SK-N-SH (cell line): ENCODE measurements at regions not wholly inside any gene's neighbourhood (a gene's known extent, or its start where the extent isn't known, plus 50 kb on each side); places are given as distances from the start of the nearest gene placed in this dataset.

Source experiments
- CTCF ChIA-PET: fragments of 300-600, 350-600 bp; formaldehyde crosslinking; extraction: SDS; loops from one replicate; lab custom pipeline; 2021; lab: Yijun Ruan, JAX
- POLR2A ChIA-PET: fragments of 350-600 bp; sonication (Branson Sonifier 250); formaldehyde crosslinking; extraction: SDS; loops from one replicate; lab custom pipeline; 2020; ENCODE audit warnings: antibody characterized with exemption, inconsistent platforms; lab: Yijun Ruan, JAX
- DNase-seq: peaks from one replicate; pipeline ENCODE4 v3.0.0; 2012
- H2AFZ ChIP-seq: fragments of 200-600 bp; sonication (generic); 2 replicates; pipeline ENCODE4 v1.8.1; 2016; ENCODE audit warnings: antibody characterized with exemption, mild to moderate bottlenecking, low read depth
- H3F3A ChIP-seq: fragments of 200-600 bp; sonication (generic); replicated peaks from 2 replicates; pipeline ENCODE3; 2016; ENCODE audit warnings: antibody characterized with exemption, mild to moderate bottlenecking; ENCODE audit not compliant: insufficient read depth
- H3K27ac ChIP-seq, 2 experiments: fragments of 200-500 bp in 1 of 2; fragments of 200-600 bp in 1 of 2; sonication (Bioruptor generic) in 1 of 2; sonication (generic), shearing (Covaris generic) in 1 of 2; 2 replicates each; pipeline versions ENCODE4 v1.5.1 to v1.6.1; 2014 to 2016; ENCODE audit warnings: low read depth in 2 of 2, inconsistent platforms in 1 of 2, low read length in 1 of 2, mild to moderate bottlenecking in 1 of 2, mixed read lengths in 1 of 2
- H3K27me3 ChIP-seq: fragments of 200-600 bp; sonication (generic), shearing (Covaris generic); 2 replicates; pipeline ENCODE4 v1.6.1; 2016; ENCODE audit warnings: mixed run types; ENCODE audit not compliant: insufficient read depth
- H3K36me3 ChIP-seq, 2 experiments: fragments of 200-500 bp in 1 of 2; fragments of 200-600 bp in 1 of 2; sonication (Bioruptor generic) in 1 of 2; sonication (generic) in 1 of 2; replicated peaks in 1 of 2; 2 replicates each; pipeline versions ENCODE3 to v1.5.1; 2014 to 2016; ENCODE audit warnings: low read length in 1 of 2, mild to moderate bottlenecking in 1 of 2; ENCODE audit not compliant: insufficient read depth in 2 of 2, control insufficient read depth in 1 of 2
- H3K4me1 ChIP-seq, 2 experiments: fragments of 200-500 bp in 1 of 2; fragments of 200-600 bp in 1 of 2; sonication (Bioruptor generic) in 1 of 2; sonication (generic), shearing (Covaris generic) in 1 of 2; 2 replicates each; pipeline versions ENCODE4 v1.5.1 to v1.6.1; 2014 to 2016; ENCODE audit warnings: low read depth in 1 of 2, low read length in 1 of 2, mixed run types in 1 of 2; ENCODE audit not compliant: insufficient read depth in 2 of 2, control insufficient read depth in 1 of 2
- H3K4me2 ChIP-seq: fragments of 200-600 bp; sonication (generic), shearing (Covaris generic); 2 replicates; pipeline ENCODE4 v1.6.1; 2017; ENCODE audit warnings: mixed run types
- H3K4me3 ChIP-seq, 2 experiments: fragments of 200-500 bp in 1 of 2; fragments of 200-600 bp in 1 of 2; sonication (Bioruptor generic) in 1 of 2; sonication (generic), shearing (Covaris generic) in 1 of 2; 2 replicates each; pipeline versions ENCODE4 v1.5.1 to v1.8.1; 2014 to 2016; ENCODE audit warnings: low read depth in 2 of 2, inconsistent platforms in 1 of 2, low read length in 1 of 2, mild to moderate bottlenecking in 1 of 2, mixed read lengths in 1 of 2, moderate library complexity in 1 of 2
- H3K79me2 ChIP-seq: fragments of 200-600 bp; sonication (generic); 2 replicates; pipeline ENCODE4 v1.8.1; 2017; ENCODE audit warnings: mild to moderate bottlenecking; ENCODE audit not compliant: insufficient read depth
- H3K9ac ChIP-seq: fragments of 200-600 bp; sonication (generic); 2 replicates; pipeline ENCODE4 v1.6.1; 2017; ENCODE audit warnings: mixed run types
- H3K9me2 ChIP-seq: fragments of 200-600 bp; sonication (generic); 2 replicates; pipeline ENCODE4 v1.6.1; 2017; ENCODE audit warnings: mixed run types
- H3K9me3 ChIP-seq: fragments of 200-600 bp; sonication (generic); 2 replicates; pipeline ENCODE4 v1.6.1; 2017; ENCODE audit warnings: mixed run types, mild to moderate bottlenecking, moderate library complexity
- H4K20me1 ChIP-seq: fragments of 200-600 bp; sonication (generic); 2 replicates; pipeline ENCODE4 v1.6.1; 2017; ENCODE audit warnings: mild to moderate bottlenecking, mixed run types; ENCODE audit not compliant: insufficient read depth
- CHD2 ChIP-seq: fragments of 150-350 bp; IDR thresholded peaks from 2 replicates; pipeline ENCODE4 v1.6.1; 2018; ENCODE audit warnings: low read length; ENCODE audit not compliant: partially characterized antibody
- CTCF ChIP-seq: fragments of 200-600 bp; sonication (generic); IDR thresholded peaks from 2 replicates; pipeline ENCODE4 v1.6.1; 2017; ENCODE audit warnings: antibody characterized with exemption, mild to moderate bottlenecking, moderate library complexity
- FOXJ3 ChIP-seq: sonication (generic); formaldehyde crosslinking; IDR thresholded peaks from 2 replicates; pipeline ENCODE4 v1.5.1; 2020; ENCODE audit warnings: mild to moderate bottlenecking, missing genetic modification reagents
- FOXM1 ChIP-seq: IDR thresholded peaks from 2 replicates; pipeline ENCODE4 v1.4.0; 2012; ENCODE audit warnings: low read depth, mild to moderate bottlenecking
- GATA2 ChIP-seq: sonication (generic); formaldehyde crosslinking; IDR thresholded peaks from 2 replicates; pipeline ENCODE4 v1.5.0; 2020; ENCODE audit warnings: mild to moderate bottlenecking, missing genetic modification reagents
- JUND ChIP-seq: IDR thresholded peaks from 2 replicates; pipeline ENCODE4 v1.4.0; 2012
- MXI1 ChIP-seq: IDR thresholded peaks from 2 replicates; pipeline ENCODE4 v1.6.1; 2012; ENCODE audit warnings: mild to moderate bottlenecking, low read depth, low read length, improper control_type of control experiment
- NRF1 ChIP-seq: IDR thresholded peaks from 2 replicates; pipeline ENCODE4 v1.6.1; 2012; ENCODE audit warnings: low read depth, mild to moderate bottlenecking, low read length
- PBX3 ChIP-seq: IDR thresholded peaks from 2 replicates; pipeline ENCODE4; 2012
- POLR2AphosphoS5 ChIP-seq: IDR thresholded peaks from 2 replicates; pipeline ENCODE4 v1.6.1; 2012; ENCODE audit warnings: low read depth, low read length
- RXRA ChIP-seq: IDR thresholded peaks from 2 replicates; pipeline ENCODE4 v1.4.0; 2012; ENCODE audit warnings: low read depth, mild to moderate bottlenecking, borderline replicate concordance
- SIN3A ChIP-seq: IDR thresholded peaks from 2 replicates; pipeline ENCODE4 v1.6.1; 2012; ENCODE audit warnings: low read depth, mild to moderate bottlenecking, low read length, moderate library complexity, borderline replicate concordance
- SMC3 ChIP-seq: IDR thresholded peaks from 2 replicates; pipeline ENCODE4 v1.6.1; 2012; ENCODE audit warnings: low read depth, low read length, improper control_type of control experiment
- TEAD4 ChIP-seq: IDR thresholded peaks from 2 replicates; pipeline ENCODE4 v1.4.0; 2012; ENCODE audit warnings: mild to moderate bottlenecking, borderline replicate concordance; ENCODE audit not compliant: insufficient read depth
- USF2 ChIP-seq: fragments of 150-350 bp; IDR thresholded peaks from 2 replicates; pipeline ENCODE4 v1.6.1; 2017; ENCODE audit warnings: antibody characterized with exemption, low read length, low read depth, borderline replicate concordance
- WGBS: methylation state at CpG from one replicate; pipeline ENCODE4 v1.1.6; 2017; ENCODE audit warnings: low lambda C conversion rate; 5-methylcytosine and 5-hydroxymethylcytosine counted together
- TF ChIP-seq, protein P1 (sequence below): IDR thresholded peaks from 2 replicates; pipeline ENCODE4 v1.4.0; 2012; ENCODE audit warnings: low read depth, borderline replicate concordance
- TF ChIP-seq, protein P2 (sequence below): IDR thresholded peaks from 2 replicates; pipeline ENCODE4 v1.4.0; 2012; ENCODE audit warnings: low read depth, borderline replicate concordance
- TF ChIP-seq, protein P3 (sequence below): IDR thresholded peaks from 2 replicates; pipeline ENCODE4 v1.6.1; 2012; ENCODE audit warnings: mild to moderate bottlenecking, low read depth, low read length, moderate library complexity

- Histone ChIP-seq H3K4me3 (no peak overlapping the region), H3K4me1 (no peaks in the 10 kb centered on the region), H3K9me3 (no peaks in the 10 kb centered on the region), H3F3A (no peaks in the 10 kb centered on the region), H4K20me1 (no peaks in the 10 kb centered on the region), H3K36me3 (no peaks in the 10 kb centered on the region), H3K27ac (no peak overlapping the region), H3K27me3 (peaks cover 11% of the 10 kb centered on the region), H3K9me2 (no peaks in the 10 kb centered on the region), H3K9ac (no peak overlapping the region)
- 63% methylated on average over 17 of the region's 25 CpGs for WGBS
- ChIA-PET CTCF (interaction anchor here (1.0 kb wide), 1 partner anchor 12 kb away, joined by 3 read pairs; no protein-coding TSS in a partner anchor), POLR2A (no interaction called here)
- peak; percentile 23 for DNase-seq
- TF ChIP-seq FOXJ3 (CRISPR knock-in tag) (no peak), USF2 (no peak), RXRA (no peak), NRF1 (no peak), SIN3A (no peak), JUND (no peak), FOXM1 (no peak), PBX3 (no peak), GATA2 (CRISPR knock-in tag) (no peak), POLR2AphosphoS5 (no peak), MXI1 (no peak), CTCF (no peak), TEAD4 (no peak), SMC3 (no peak), CHD2 (no peak)
- TF ChIP-seq, protein P1, sequence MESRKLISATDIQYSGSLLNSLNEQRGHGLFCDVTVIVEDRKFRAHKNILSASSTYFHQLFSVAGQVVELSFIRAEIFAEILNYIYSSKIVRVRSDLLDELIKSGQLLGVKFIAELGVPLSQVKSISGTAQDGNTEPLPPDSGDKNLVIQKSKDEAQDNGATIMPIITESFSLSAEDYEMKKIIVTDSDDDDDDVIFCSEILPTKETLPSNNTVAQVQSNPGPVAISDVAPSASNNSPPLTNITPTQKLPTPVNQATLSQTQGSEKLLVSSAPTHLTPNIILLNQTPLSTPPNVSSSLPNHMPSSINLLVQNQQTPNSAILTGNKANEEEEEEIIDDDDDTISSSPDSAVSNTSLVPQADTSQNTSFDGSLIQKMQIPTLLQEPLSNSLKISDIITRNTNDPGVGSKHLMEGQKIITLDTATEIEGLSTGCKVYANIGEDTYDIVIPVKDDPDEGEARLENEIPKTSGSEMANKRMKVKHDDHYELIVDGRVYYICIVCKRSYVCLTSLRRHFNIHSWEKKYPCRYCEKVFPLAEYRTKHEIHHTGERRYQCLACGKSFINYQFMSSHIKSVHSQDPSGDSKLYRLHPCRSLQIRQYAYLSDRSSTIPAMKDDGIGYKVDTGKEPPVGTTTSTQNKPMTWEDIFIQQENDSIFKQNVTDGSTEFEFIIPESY, result no peak
- TF ChIP-seq, protein P2, sequence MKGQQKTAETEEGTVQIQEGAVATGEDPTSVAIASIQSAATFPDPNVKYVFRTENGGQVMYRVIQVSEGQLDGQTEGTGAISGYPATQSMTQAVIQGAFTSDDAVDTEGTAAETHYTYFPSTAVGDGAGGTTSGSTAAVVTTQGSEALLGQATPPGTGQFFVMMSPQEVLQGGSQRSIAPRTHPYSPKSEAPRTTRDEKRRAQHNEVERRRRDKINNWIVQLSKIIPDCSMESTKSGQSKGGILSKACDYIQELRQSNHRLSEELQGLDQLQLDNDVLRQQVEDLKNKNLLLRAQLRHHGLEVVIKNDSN, result no peak
- TF ChIP-seq, protein P3, sequence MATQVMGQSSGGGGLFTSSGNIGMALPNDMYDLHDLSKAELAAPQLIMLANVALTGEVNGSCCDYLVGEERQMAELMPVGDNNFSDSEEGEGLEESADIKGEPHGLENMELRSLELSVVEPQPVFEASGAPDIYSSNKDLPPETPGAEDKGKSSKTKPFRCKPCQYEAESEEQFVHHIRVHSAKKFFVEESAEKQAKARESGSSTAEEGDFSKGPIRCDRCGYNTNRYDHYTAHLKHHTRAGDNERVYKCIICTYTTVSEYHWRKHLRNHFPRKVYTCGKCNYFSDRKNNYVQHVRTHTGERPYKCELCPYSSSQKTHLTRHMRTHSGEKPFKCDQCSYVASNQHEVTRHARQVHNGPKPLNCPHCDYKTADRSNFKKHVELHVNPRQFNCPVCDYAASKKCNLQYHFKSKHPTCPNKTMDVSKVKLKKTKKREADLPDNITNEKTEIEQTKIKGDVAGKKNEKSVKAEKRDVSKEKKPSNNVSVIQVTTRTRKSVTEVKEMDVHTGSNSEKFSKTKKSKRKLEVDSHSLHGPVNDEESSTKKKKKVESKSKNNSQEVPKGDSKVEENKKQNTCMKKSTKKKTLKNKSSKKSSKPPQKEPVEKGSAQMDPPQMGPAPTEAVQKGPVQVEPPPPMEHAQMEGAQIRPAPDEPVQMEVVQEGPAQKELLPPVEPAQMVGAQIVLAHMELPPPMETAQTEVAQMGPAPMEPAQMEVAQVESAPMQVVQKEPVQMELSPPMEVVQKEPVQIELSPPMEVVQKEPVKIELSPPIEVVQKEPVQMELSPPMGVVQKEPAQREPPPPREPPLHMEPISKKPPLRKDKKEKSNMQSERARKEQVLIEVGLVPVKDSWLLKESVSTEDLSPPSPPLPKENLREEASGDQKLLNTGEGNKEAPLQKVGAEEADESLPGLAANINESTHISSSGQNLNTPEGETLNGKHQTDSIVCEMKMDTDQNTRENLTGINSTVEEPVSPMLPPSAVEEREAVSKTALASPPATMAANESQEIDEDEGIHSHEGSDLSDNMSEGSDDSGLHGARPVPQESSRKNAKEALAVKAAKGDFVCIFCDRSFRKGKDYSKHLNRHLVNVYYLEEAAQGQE, result no peak
- TF ChIP-seq, all 33 proteins: peak for 0
- Histone ChIP-seq H3K79me2 (no peaks in the 10 kb centered on the region), H2AFZ (no peak overlapping the region), H3K4me2 (no peak overlapping the region)
These were observed 102.7 kb downstream of the PDGFA start for GRCh38 chr7:416761-417624.
